Liver (tissue), 8 donors: ENCODE measurements at regions not wholly inside any gene's neighbourhood (a gene's known extent, or its start where the extent isn't known, plus 50 kb on each side); places are given as distances from the start of the nearest gene placed in this dataset.

Source experiments
- DNase-seq: peaks from one replicate; pipeline ENCODE4 v3.0.0-alpha.2; 2017; ENCODE audit warnings: low spot score
- H3K27ac ChIP-seq, 2 donors: one replicate each; pipeline ENCODE4 v1.7.0; 2013; ENCODE audit warnings: inconsistent platforms in 2 of 2, low read length in 2 of 2, control low read depth in 1 of 2, low read depth in 1 of 2, mild to moderate bottlenecking in 1 of 2
- H3K27me3 ChIP-seq, 4 donors: one replicate each; pipeline versions ENCODE4 v1.6.1 to v1.7.0; 2013; ENCODE audit warnings: low read length in 3 of 4, inconsistent platforms in 1 of 4, mild to moderate bottlenecking in 1 of 4, moderate library complexity in 1 of 4; ENCODE audit not compliant: control insufficient read depth in 4 of 4, insufficient read depth in 4 of 4
- H3K36me3 ChIP-seq, 4 donors: one replicate each; pipeline versions ENCODE4 v1.6.1 to v1.7.0; 2013; ENCODE audit warnings: low read length in 3 of 4, mild to moderate bottlenecking in 3 of 4, low read depth in 1 of 4, moderate library complexity in 1 of 4; ENCODE audit not compliant: control insufficient read depth in 4 of 4, insufficient read depth in 3 of 4
- H3K4me1 ChIP-seq, 4 donors: one replicate each; pipeline versions ENCODE4 v1.6.1 to v1.7.0; 2013; ENCODE audit warnings: low read length in 3 of 4, mild to moderate bottlenecking in 3 of 4, moderate library complexity in 1 of 4; ENCODE audit not compliant: control insufficient read depth in 4 of 4, insufficient read depth in 4 of 4
- H3K4me3 ChIP-seq, 3 donors: one replicate each; pipeline versions ENCODE4 v1.6.1 to v1.7.0; 2013; ENCODE audit warnings: low read length in 3 of 3, control low read depth in 1 of 3, low read depth in 1 of 3, mild to moderate bottlenecking in 1 of 3
- H3K9ac ChIP-seq, 2 donors: one replicate each; pipeline ENCODE4 v1.7.0; 2013; ENCODE audit warnings: low read length in 2 of 2, mild to moderate bottlenecking in 2 of 2, moderate library complexity in 2 of 2, control low read depth in 1 of 2, low read depth in 1 of 2
- H3K9me3 ChIP-seq, 4 donors: one replicate each; pipeline versions ENCODE4 v1.6.1 to v1.7.0; 2013; ENCODE audit warnings: low read length in 3 of 4; ENCODE audit not compliant: control insufficient read depth in 4 of 4
- EGR1 ChIP-seq, 2 donors: IDR thresholded peaks; 2 replicates each; pipeline ENCODE4 v1.6.1; 2016 to 2018; ENCODE audit warnings: antibody characterized with exemption in 2 of 2, low read depth in 2 of 2
- FOXA1 ChIP-seq: IDR thresholded peaks from 2 replicates; pipeline ENCODE4 v1.6.1; 2016; ENCODE audit warnings: antibody characterized with exemption
- FOXA2 ChIP-seq: IDR thresholded peaks from 2 replicates; pipeline ENCODE4 v1.6.1; 2016; ENCODE audit warnings: antibody characterized with exemption
- HNF4A ChIP-seq, 2 donors: conservative IDR thresholded peaks; 2 replicates each; pipeline ENCODE4 v1.6.1; 2016; ENCODE audit warnings: antibody characterized with exemption in 2 of 2, mild to moderate bottlenecking in 2 of 2
- HNF4G ChIP-seq: IDR thresholded peaks from 2 replicates; pipeline ENCODE4 v1.6.1; 2016; ENCODE audit warnings: antibody characterized with exemption
- JUND ChIP-seq, 2 donors: IDR thresholded peaks; 2 replicates each; pipeline ENCODE4 v1.6.1; 2016; ENCODE audit warnings: antibody characterized with exemption in 2 of 2
- NR2F2 ChIP-seq: IDR thresholded peaks from 2 replicates; pipeline ENCODE4 v1.6.1; 2016; ENCODE audit warnings: antibody characterized with exemption
- RAD21 ChIP-seq, 2 donors: IDR thresholded peaks; 2 replicates each; pipeline ENCODE4 v1.6.1; 2016; ENCODE audit warnings: antibody characterized with exemption in 2 of 2, mild to moderate bottlenecking in 2 of 2
- RXRA ChIP-seq, 2 donors: IDR thresholded peaks; 2 replicates each; pipeline ENCODE4 v1.6.1; 2017 to 2018; ENCODE audit warnings: antibody characterized with exemption in 2 of 2, mild to moderate bottlenecking in 1 of 2
- SP1 ChIP-seq: IDR thresholded peaks from 2 replicates; pipeline ENCODE4 v1.6.1; 2018; ENCODE audit warnings: antibody characterized with exemption, mild to moderate bottlenecking
- TAF1 ChIP-seq: conservative IDR thresholded peaks from 2 replicates; pipeline ENCODE4 v1.6.1; 2016; ENCODE audit warnings: antibody characterized with exemption, mild to moderate bottlenecking
- YY1 ChIP-seq: IDR thresholded peaks from 2 replicates; pipeline ENCODE4 v1.6.1; 2016; ENCODE audit warnings: antibody characterized with exemption, mild to moderate bottlenecking
- WGBS: extraction: QIAGEN DNeasy Blood & Tissue Kit; methylation state at CpG from one replicate; pipeline ENCODE4 v1.1.7; 2013; 5-methylcytosine and 5-hydroxymethylcytosine counted together
- TF ChIP-seq, protein P1 (sequence below): IDR thresholded peaks from 2 replicates; pipeline ENCODE4 v1.6.1; 2016; ENCODE audit warnings: antibody characterized with exemption
- TF ChIP-seq, protein P2 (sequence below): IDR thresholded peaks from 2 replicates; pipeline ENCODE4 v1.6.1; 2016; ENCODE audit warnings: antibody characterized with exemption
- TF ChIP-seq, protein P3 (sequence below): fragments of 150-350 bp; IDR thresholded peaks from 2 replicates; pipeline ENCODE4 v1.5.1; 2017; ENCODE audit warnings: improper control_type of control experiment, low read depth, low read length; ENCODE audit not compliant: missing input control
- donor health status: healthy.
- donor health status: healthy.
- donor health status: healthy.
- donor health status: healthy.
- donor health status: healthy.

DNA sequence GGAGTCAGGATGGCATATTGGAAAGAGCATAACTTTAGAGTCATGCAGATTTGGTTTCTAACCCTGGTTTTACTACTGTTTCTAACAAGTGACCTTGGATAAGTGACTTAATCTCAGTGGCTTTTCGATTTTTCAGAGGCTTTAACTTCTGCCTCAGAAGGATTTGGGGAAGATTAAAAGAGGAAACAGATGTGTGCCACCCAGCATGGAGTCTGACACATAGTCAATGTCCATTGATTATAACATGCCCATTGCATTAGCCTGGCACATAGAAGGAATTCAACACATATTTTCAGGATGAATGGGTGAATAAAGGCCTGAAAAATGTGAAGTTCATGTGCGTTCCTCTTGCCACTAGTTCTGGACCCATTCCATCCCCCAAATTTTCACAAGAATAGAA, 438.2 kb downstream of the EPHA4 start (continued):
- TF ChIP-seq SP1 (no peak), RXRA (IDR thresholded peaks at IDR 0.05) (no peak), JUND (IDR thresholded peaks at IDR 0.05) (no peak), TAF1 (no peak), NR2F2 (no peak), EGR1 (IDR thresholded peaks at IDR 0.05; ENCODE audit: low read depth in 2 of 2) (no peak), FOXA2 (no peak)
- TF ChIP-seq, protein P1, sequence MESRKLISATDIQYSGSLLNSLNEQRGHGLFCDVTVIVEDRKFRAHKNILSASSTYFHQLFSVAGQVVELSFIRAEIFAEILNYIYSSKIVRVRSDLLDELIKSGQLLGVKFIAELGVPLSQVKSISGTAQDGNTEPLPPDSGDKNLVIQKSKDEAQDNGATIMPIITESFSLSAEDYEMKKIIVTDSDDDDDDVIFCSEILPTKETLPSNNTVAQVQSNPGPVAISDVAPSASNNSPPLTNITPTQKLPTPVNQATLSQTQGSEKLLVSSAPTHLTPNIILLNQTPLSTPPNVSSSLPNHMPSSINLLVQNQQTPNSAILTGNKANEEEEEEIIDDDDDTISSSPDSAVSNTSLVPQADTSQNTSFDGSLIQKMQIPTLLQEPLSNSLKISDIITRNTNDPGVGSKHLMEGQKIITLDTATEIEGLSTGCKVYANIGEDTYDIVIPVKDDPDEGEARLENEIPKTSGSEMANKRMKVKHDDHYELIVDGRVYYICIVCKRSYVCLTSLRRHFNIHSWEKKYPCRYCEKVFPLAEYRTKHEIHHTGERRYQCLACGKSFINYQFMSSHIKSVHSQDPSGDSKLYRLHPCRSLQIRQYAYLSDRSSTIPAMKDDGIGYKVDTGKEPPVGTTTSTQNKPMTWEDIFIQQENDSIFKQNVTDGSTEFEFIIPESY = no peak
- TF ChIP-seq, protein P2, sequence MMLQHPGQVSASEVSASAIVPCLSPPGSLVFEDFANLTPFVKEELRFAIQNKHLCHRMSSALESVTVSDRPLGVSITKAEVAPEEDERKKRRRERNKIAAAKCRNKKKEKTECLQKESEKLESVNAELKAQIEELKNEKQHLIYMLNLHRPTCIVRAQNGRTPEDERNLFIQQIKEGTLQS = no peak

DNA sequence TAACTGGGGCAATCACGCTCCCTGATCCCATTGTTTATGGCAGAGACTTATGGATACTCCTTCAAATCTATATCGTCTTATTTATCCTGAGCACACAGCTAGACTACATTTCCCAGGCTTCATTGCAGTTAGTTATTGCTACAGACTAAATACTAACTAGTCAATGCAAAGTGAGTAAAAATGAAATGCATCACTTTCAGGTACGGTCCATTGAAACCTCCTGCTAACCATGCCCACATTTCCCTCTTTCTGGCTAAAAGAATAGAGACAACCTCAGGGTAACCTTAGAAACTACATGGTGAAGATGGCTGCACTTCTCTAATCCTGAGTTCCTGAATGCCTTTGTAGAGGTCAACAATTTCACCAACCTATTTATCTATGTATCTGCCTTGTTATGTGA, 437.4 kb downstream of the EPHA4 start:
- TF ChIP-seq FOXA2 (no peak), HNF4G (no peak), FOXA1 (no peak), RXRA (IDR thresholded peaks at IDR 0.05) (no peak), RAD21 (IDR thresholded peaks at IDR 0.05) (no peak), SP1 (no peak), HNF4A (conservative IDR thresholded peaks at IDR 0.05) (no peak), NR2F2 (no peak), TAF1 (no peak)
- TF ChIP-seq, protein P2 = no peak
- TF ChIP-seq, protein P3, sequence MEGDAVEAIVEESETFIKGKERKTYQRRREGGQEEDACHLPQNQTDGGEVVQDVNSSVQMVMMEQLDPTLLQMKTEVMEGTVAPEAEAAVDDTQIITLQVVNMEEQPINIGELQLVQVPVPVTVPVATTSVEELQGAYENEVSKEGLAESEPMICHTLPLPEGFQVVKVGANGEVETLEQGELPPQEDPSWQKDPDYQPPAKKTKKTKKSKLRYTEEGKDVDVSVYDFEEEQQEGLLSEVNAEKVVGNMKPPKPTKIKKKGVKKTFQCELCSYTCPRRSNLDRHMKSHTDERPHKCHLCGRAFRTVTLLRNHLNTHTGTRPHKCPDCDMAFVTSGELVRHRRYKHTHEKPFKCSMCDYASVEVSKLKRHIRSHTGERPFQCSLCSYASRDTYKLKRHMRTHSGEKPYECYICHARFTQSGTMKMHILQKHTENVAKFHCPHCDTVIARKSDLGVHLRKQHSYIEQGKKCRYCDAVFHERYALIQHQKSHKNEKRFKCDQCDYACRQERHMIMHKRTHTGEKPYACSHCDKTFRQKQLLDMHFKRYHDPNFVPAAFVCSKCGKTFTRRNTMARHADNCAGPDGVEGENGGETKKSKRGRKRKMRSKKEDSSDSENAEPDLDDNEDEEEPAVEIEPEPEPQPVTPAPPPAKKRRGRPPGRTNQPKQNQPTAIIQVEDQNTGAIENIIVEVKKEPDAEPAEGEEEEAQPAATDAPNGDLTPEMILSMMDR = no peak
- no peak for DNase-seq
- Histone ChIP-seq H3K36me3 (no peaks in the 10 kb centered on the region), H3K4me1 (no peaks in the 10 kb centered on the region), H3K9me3 (no peaks in the 10 kb centered on the region), H3K9ac (no peak overlapping the region), H3K27me3 (no peaks in the 10 kb centered on the region), H3K27ac (no peak overlapping the region), H3K4me3 (no peak overlapping the region)
- WGBS = 87% methylated on average over 3 of the region's 3 CpGs

DNA sequence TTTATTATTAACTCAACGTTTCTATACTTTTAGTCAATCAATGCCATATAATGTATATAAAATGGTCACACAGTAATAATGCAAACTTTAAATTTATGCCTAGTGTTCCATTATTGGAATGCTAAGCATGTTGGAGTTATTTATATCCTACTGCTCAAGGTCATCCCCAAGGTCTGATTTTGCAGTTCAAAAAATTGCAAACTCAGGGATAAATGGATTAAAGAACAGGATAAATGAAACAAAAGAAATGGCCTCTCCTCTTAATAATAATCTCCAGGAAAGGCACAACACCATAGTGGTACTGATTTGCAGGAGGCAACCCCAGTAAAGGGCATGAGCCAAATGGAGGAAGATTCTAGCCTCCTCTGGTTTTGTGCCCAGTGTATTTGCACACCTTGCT, 436.4 kb downstream of the EPHA4 start:
- Histone ChIP-seq H3K27me3 (no peaks in the 10 kb centered on the region), H3K27ac (no peak overlapping the region), H3K9me3 (no peaks in the 10 kb centered on the region), H3K9ac (no peak overlapping the region), H3K4me3 (no peak overlapping the region), H3K4me1 (no peaks in the 10 kb centered on the region), H3K36me3 (no peaks in the 10 kb centered on the region)
- 55% methylated on average over 1 of the region's 1 CpG for WGBS
- DNase-seq = no peak
- TF ChIP-seq TAF1 (no peak), FOXA1 (no peak), HNF4G (no peak), FOXA2 (no peak), NR2F2 (no peak), SP1 (no peak), RAD21 (IDR thresholded peaks at IDR 0.05) (no peak), YY1 (no peak), EGR1 (IDR thresholded peaks at IDR 0.05; ENCODE audit: low read depth in 2 of 2) (no peak)
- TF ChIP-seq, protein P2 = no peak
- TF ChIP-seq, protein P1 = no peak
